Right lobe of liver (tissue), 4 donors: ENCODE measurements at regions not wholly inside any gene's neighbourhood (a gene's known extent, or its start where the extent isn't known, plus 50 kb on each side); places are given as distances from the start of the nearest gene placed in this dataset.

Experiments used
- CTCF ChIP-seq, 4 donors: fragments of 200-600 bp in 3 of 4; fragments of 450-650 bp in 1 of 4; IDR thresholded peaks; one replicate each; pipeline versions ENCODE4 v1.5.1 to v1.8.0; 2016 to 2022; ENCODE audit warnings: antibody characterized with exemption in 4 of 4, mild to moderate bottlenecking in 2 of 4
- POLR2A ChIP-seq: fragments of 450-650 bp; IDR thresholded peaks from one replicate; pipeline ENCODE4 v1.6.1; 2017; ENCODE audit warnings: antibody characterized with exemption, mild to moderate bottlenecking
- donor health status: DM: no; HTN: no; CAD: no.
- donor health status: DM: no; HTN: no; CAD: no.
- donor health status: DM: no; HTN: yes; CAD: no.

GRCh38 chr2:22786817-22787216 lies 598.2 kb upstream of the KLHL29 start:
- TF ChIP-seq CTCF (IDR thresholded peaks at IDR 0.05): no peak
- TF ChIP-seq POLR2A: no peak
